GM19463 (cell line): ENCODE measurements at regions not wholly inside any gene's neighbourhood (a gene's known extent, or its start where the extent isn't known, plus 50 kb on each side); places are given as distances from the start of the nearest gene placed in this dataset.
A peak's percentile ranks its signal among the peaks of the same experiment; 100 is the strongest.
"Not testable (repeated sequence)": the region's sequence is repeated elsewhere in the genome, so short reads cannot be mapped to it uniquely, and the experiment has no call there.

Experiments used
- ATAC-seq: cut with Tn5 transposase; IDR thresholded peaks from one replicate; pipeline ENCODE4 v1.9.1; 2021; ENCODE audit warnings: mild to moderate bottlenecking, moderate library complexity; ENCODE audit not compliant: unreplicated experiment

DNA sequence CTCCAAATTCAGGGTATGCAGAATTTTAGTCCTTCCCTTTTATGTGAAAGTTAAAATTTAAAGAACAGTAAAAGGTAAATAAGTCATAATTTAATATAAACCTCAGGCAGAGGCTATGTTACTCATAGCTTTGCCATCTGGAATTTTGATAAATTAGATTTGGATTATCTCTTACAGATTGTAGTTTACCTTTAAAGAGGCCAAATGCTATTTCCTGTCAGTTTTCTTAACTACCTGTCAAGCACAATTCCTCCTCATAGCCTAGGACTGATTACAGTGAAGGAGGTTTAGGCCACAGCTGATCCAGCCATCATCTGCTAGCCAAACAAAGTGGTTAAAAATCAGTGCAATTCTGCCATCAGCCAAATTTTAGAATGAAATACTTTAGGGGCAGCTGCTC is 128.1 kb downstream of the MFAP3L start:
- ATAC-seq: no peak

DNA sequence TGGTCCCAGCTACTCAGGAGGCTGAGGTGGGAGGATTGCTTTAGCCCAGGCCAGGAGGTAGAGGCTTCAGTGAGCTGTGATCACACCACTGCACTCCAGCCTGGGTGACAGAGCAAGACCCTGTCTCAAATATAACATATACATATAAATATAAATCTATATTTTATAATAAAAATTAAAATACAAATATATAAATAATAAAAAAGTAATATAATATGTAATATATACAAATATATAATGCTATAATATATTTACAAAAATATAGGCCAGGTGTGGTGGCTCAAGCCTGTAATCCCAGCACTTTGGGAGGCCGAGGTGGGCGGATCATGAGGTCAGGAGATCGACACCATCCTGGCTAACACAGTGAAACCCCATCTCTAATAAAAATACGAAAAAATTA is 131.4 kb downstream of the MFAP3L start:
- not testable (repeated sequence) for ATAC-seq

GRCh38 chr4:169885893-169886292 is 128.1 kb upstream of the HPF1 start:
- ATAC-seq: no peak

DNA sequence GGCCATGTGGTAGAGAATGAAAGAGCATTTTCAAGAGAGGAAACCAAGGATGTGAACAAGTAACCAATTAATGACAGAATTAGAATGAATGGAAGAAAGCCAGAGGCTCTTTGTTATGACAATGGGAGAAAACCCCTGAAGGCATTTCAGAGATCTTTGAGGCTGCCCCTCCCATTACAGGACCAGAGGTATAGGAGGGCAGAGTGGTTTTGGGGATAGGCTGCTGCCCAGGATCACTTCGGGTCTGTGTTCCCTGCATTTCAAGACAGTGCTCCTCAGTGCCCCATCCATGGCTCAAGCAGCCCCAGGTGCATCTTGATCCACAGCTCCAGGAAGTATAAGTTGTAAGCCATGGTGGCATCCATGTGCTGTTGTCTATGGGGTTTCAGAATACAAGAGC is 124.0 kb upstream of the HPF1 start:
- ATAC-seq: no peak

DNA sequence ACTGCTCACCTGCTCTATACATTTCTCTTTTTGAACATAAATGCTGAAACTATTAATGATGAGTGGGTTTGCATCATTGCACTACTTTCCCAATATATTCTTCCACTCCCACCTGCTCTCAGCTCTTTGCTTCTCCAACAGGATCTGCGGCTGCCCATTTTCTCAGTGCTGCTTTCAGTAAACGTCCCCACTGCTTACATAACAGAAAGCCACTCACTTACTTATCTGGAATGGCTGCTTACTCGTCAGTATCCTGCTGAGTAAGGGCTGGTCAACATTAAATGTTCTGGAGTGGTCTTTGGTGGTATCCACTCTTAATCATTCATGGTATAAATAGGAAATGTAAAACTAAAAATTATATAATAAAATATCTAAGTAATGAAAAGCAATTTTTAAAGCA is 112.8 kb upstream of the HPF1 start:
- ATAC-seq: no peak

- ATAC-seq: no peak
Measured at GRCh38 chr4:169869490-169869889, 111.7 kb upstream of the HPF1 start.

DNA sequence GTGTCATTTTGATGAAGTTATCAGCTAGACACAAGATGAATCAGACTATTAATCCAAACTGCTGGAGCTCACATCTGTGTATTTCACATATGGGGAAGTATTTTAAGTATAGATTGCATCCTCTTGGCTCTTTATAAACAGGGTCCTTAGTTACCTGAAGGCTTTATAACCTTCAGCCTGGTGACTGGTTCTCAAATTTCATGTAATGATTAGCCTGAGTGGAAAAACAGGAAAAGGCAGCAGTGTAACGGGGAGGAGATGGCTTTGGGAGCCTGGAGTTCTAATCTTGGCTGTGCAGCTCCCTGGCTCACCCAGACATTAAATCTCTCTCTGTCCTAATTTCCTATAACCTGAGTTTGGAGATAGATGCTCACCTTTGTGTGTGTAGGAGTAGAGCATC is 103.8 kb upstream of the HPF1 start:
- no peak for ATAC-seq

- ATAC-seq: no peak
Measured at GRCh38 chr4:169859366-169860216, 101.8 kb upstream of the HPF1 start.

GRCh38 chr4:169854090-169854489 is 96.3 kb upstream of the HPF1 start:
- no peak for ATAC-seq

GRCh38 chr4:169852481-169852880 is 94.7 kb upstream of the HPF1 start:
- no peak for ATAC-seq

GRCh38 chr4:169851750-169852149 is 94.0 kb upstream of the HPF1 start:
- ATAC-seq: no peak

DNA sequence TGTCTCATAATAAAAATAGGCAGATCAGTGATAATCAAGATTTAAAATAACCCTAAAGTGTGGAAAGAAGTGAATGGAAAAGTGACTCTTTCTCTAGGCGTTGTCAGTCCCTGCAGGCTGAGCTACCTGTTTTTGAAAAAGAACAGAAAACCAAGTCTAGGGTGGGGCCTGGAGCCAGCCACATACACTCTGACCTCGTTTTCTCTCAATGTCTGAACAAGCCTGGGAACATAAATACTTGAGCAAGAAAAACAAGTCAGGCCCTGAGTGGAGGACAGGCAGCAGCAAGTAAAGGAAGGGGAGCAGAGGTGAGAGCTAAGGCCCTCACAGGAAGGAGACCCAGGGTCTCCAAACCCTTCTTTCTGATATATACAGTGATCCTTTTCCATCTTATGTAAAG is 91.7 kb upstream of the HPF1 start:
- ATAC-seq: no peak

GRCh38 chr4:169848018-169848417 is 90.3 kb upstream of the HPF1 start:
- ATAC-seq: no peak

GRCh38 chr4:169847171-169847570 is 89.4 kb upstream of the HPF1 start:
- ATAC-seq: no peak

DNA sequence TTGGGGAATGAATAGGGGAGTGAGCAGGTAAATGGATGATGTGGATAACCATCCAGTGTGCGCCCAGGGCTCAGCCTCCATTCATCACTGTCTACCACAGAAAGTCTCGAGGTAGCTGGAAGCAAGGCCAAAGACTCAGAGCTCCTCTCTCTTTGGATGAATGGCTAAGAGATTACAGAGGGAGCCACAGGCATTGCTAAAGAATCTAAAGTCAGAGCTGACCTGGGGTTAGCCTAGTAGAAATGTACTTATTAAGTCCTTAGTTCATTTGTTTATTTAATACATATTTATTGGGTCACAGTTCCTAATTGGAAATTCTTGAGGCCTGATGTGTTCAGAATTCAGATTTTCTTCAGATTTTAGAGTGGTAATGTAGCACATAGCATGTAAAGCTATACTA is 88.7 kb upstream of the HPF1 start:
- ATAC-seq: no peak

DNA sequence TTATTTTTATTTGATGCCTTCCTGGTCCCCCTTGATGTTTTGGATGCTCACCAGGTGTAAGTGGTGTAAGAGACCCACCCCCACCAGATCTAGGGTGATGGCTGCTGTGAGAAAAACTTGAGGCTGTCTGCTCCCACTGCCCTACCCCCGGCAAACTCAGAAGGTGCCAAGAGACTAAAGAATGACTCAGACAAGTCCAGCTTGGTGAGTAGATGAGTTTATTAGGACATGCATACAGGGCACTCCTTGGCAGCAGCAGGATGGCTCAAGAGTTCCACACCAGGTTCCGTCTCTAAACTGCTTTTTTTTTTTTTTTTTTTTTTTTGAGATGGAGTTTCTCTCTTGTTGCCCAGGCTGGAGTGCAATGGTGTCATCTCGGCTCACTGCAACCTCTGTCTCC is 84.0 kb upstream of the HPF1 start:
- ATAC-seq: no peak

GRCh38 chr4:169840554-169840953 is 82.8 kb upstream of the HPF1 start:
- no peak for ATAC-seq

- not testable (repeated sequence) for ATAC-seq
Measured at GRCh38 chr4:169828329-169828728, 70.6 kb upstream of the HPF1 start.

DNA sequence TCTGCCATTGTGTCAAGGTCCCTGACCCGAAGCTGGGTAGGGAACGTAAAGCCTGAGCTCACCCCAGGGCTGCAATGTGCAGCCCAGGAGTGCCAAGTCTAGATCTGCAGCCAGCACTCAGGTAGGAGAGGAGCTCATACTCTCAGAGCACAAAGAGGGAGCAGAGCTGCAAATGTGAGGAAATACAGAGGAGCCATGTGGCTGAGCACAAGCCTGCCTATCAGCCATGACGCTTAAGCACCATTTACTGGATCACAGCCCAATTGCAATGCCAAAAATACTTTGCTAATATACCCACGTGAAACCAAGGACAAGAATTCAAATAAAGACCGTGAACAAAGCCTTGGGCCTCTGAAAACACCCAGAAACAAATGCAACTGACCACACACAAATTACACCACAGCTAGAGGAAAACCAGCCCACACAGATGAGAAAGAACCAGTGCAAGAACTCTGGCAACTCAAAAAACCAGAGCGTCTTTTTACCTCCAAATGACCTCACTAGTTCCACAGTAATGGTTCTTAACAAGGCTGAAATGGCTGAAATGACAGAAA is 69.0 kb upstream of the HPF1 start:
- ATAC-seq: no peak

- ATAC-seq: no peak
Measured at GRCh38 chr4:169823685-169824084, 65.9 kb upstream of the HPF1 start.

DNA sequence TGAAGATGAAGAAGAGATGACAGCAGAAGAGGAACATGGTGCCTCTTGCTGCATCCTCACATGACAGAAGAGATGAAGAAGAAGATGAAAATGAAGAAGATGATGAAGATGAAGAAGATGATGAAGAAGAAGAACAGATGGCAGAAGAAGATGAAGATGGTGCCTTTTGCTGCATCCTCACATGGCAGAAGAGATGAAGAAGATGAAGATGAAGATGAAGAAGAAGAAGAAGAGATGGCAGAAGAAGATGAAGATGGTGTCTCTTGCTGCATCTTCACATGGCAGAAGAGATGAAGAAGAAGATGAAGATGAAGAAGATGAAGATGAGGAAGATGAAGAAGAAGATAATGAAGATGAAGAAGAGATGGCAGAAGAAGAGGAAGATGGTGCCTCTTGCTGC is 63.7 kb upstream of the HPF1 start:
- no peak for ATAC-seq

- peak; percentile 53 for ATAC-seq
Measured at GRCh38 chr4:169818063-169818679, 60.4 kb upstream of the HPF1 start.
